Chondrocyte (in vitro differentiated cells): ENCODE measurements at regions not wholly inside any gene's neighbourhood (a gene's known extent, or its start where the extent isn't known, plus 50 kb on each side); places are given as distances from the start of the nearest gene placed in this dataset.

Experiments
- DNase-seq: peaks from one replicate; pipeline ENCODE4 v3.0.0; 2021; ENCODE audit warnings: mixed read lengths, low spot score
- H3K27ac Mint-ChIP-seq: one replicate; pipeline ENCODE4 v1.8.0; 2021; ENCODE audit warnings: mild to moderate bottlenecking, moderate library complexity, mixed read lengths; ENCODE audit not compliant: unreplicated experiment
- H3K27me3 Mint-ChIP-seq: 2 replicates; pipeline ENCODE4 v1.8.0; 2021; ENCODE audit warnings: low read depth, mixed read lengths
- H3K36me3 Mint-ChIP-seq: 2 replicates; pipeline ENCODE4 v1.8.0; 2021; ENCODE audit warnings: low read depth, mixed read lengths
- H3K4me1 Mint-ChIP-seq: 2 replicates; pipeline ENCODE4 v1.8.0; 2021; ENCODE audit warnings: low read depth, mild to moderate bottlenecking, mixed read lengths
- H3K4me3 Mint-ChIP-seq: one replicate; pipeline ENCODE4 v1.8.0; 2021; ENCODE audit warnings: mild to moderate bottlenecking, moderate library complexity, mixed read lengths; ENCODE audit not compliant: unreplicated experiment
- H3K9me3 Mint-ChIP-seq: 2 replicates; pipeline ENCODE4 v1.8.0; 2021; ENCODE audit warnings: low read depth, mixed read lengths
- TF ChIP-seq, protein P1 (sequence below): fragments of 200-600 bp; sonication (generic); IDR thresholded peaks from 2 replicates; pipeline ENCODE4 v1.5.0; 2021; ENCODE audit warnings: antibody characterized with exemption, mild to moderate bottlenecking, moderate library complexity

DNA sequence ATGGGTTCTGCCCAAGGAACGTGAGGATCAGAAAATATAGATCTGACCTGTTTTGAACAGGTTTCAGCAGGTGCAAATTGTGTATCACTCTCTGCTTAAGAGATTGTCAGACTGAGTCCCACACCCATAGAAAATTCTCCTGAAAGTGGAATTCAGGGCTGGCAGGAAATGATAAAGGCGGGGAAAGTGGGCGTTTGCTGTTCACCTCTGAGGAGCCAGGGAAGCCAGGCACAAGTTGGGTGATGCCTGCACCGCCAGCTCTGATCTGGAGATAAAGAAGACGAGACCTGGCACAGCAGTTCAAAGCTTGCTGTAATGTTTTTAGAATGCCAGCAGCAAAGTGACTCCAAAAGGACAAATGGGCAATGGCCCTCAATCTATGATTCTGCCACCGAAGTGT, 356.5 kb upstream of the SOX5 start:
- Mint-ChIP-seq H3K27me3 (no peaks in the 10 kb centered on the region), H3K4me3 (no peak overlapping the region), H3K27ac (no peak overlapping the region), H3K4me1 (no peaks in the 10 kb centered on the region), H3K9me3 (peaks cover 2% of the 10 kb centered on the region), H3K36me3 (no peaks in the 10 kb centered on the region)
- DNase-seq, result no peak
- TF ChIP-seq, protein P1, sequence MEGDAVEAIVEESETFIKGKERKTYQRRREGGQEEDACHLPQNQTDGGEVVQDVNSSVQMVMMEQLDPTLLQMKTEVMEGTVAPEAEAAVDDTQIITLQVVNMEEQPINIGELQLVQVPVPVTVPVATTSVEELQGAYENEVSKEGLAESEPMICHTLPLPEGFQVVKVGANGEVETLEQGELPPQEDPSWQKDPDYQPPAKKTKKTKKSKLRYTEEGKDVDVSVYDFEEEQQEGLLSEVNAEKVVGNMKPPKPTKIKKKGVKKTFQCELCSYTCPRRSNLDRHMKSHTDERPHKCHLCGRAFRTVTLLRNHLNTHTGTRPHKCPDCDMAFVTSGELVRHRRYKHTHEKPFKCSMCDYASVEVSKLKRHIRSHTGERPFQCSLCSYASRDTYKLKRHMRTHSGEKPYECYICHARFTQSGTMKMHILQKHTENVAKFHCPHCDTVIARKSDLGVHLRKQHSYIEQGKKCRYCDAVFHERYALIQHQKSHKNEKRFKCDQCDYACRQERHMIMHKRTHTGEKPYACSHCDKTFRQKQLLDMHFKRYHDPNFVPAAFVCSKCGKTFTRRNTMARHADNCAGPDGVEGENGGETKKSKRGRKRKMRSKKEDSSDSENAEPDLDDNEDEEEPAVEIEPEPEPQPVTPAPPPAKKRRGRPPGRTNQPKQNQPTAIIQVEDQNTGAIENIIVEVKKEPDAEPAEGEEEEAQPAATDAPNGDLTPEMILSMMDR, result no peak

DNA sequence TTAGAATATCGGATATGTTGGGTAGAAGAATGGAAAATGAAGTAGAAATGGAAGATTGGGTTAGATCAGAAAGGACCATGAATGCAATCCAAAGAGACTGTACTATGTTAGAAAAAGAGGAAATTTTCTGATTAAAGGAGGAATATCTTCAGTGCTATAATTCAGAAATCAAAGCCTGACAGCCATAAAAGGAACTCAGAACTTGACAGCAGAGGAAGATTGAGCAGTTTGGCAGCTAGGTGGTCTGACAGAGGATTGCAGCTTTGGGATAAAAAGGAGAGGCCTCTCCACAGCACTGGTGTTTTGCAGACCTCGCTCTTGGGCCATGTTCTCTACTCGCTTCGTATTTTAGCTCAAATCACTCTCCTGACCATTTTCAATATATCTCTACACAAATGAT, 354.8 kb upstream of the SOX5 start:
- DNase-seq, result no peak
- no peaks in the 10 kb centered on the region for H3K27me3 Mint-ChIP-seq
- H3K36me3 Mint-ChIP-seq, result no peaks in the 10 kb centered on the region
- no peak overlapping the region for H3K27ac Mint-ChIP-seq
- peaks cover 2% of the 10 kb centered on the region for H3K9me3 Mint-ChIP-seq
- no peaks in the 10 kb centered on the region for H3K4me1 Mint-ChIP-seq
- no peak overlapping the region for H3K4me3 Mint-ChIP-seq
- TF ChIP-seq, protein P1, result no peak

GRCh38 chr12:24302708-24303107, 353.2 kb upstream of the SOX5 start:
- H3K4me3 Mint-ChIP-seq, result no peak overlapping the region
- TF ChIP-seq, protein P1, result no peak
- DNase-seq, result no peak
- no peaks in the 10 kb centered on the region for H3K27me3 Mint-ChIP-seq
- H3K4me1 Mint-ChIP-seq, result no peaks in the 10 kb centered on the region
- H3K9me3 Mint-ChIP-seq, result peaks cover 2% of the 10 kb centered on the region
- no peak overlapping the region for H3K27ac Mint-ChIP-seq
- H3K36me3 Mint-ChIP-seq, result no peaks in the 10 kb centered on the region

DNA sequence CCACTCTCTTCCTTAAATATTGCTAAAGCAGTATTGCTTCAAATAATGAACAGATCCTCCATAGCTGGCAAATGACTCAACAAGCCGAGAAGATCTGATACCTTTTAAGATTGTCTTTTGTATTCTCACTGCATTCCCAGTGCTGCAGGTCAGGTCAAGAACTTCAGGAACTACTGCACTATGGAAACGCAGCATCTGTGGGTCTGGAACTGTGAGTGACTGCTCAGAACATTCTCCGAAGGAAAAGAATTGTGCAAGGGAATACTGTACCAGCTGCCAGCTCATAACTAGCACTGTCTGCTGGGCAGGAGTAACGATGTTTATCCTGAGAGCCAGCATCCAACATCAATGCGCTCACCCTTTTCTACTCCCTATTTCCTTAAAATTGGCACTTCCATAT, 348.0 kb upstream of the SOX5 start:
- H3K9me3 Mint-ChIP-seq, result peaks cover 3% of the 10 kb centered on the region
- TF ChIP-seq, protein P1, result no peak
- H3K27ac Mint-ChIP-seq, result no peak overlapping the region
- no peak overlapping the region for H3K4me3 Mint-ChIP-seq
- no peaks in the 10 kb centered on the region for H3K4me1 Mint-ChIP-seq
- H3K36me3 Mint-ChIP-seq, result no peaks in the 10 kb centered on the region
- no peak for DNase-seq
- H3K27me3 Mint-ChIP-seq, result no peaks in the 10 kb centered on the region

DNA sequence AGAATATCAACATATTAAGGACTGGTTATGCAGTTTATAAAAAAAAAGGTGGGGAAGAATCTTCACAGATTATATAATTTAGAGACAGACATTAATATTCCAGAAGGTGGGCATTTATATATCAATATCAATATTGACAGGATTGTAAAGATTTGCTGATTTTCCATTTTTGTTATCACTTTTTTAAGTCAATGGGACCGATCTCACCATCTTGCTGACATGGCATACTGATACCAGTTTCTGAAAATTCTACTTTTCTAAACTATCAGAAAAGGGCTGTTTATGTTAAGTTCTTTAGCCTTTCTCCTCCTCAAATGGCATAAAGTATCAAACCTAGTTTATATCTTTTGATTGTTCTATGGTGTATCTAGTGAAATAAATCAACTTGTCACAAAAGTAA, 344.1 kb upstream of the SOX5 start:
- H3K27me3 Mint-ChIP-seq, result no peaks in the 10 kb centered on the region
- H3K27ac Mint-ChIP-seq, result no peak overlapping the region
- no peak overlapping the region for H3K4me3 Mint-ChIP-seq
- no peaks in the 10 kb centered on the region for H3K36me3 Mint-ChIP-seq
- H3K9me3 Mint-ChIP-seq, result peaks cover 3% of the 10 kb centered on the region
- TF ChIP-seq, protein P1, result no peak
- DNase-seq, result no peak
- no peaks in the 10 kb centered on the region for H3K4me1 Mint-ChIP-seq
